ENCODE measurements at regions not wholly inside any gene's neighbourhood (a gene's known extent, or its start where the extent isn't known, plus 50 kb on each side); places are given as distances from the start of the nearest gene placed in this dataset.

DNA sequence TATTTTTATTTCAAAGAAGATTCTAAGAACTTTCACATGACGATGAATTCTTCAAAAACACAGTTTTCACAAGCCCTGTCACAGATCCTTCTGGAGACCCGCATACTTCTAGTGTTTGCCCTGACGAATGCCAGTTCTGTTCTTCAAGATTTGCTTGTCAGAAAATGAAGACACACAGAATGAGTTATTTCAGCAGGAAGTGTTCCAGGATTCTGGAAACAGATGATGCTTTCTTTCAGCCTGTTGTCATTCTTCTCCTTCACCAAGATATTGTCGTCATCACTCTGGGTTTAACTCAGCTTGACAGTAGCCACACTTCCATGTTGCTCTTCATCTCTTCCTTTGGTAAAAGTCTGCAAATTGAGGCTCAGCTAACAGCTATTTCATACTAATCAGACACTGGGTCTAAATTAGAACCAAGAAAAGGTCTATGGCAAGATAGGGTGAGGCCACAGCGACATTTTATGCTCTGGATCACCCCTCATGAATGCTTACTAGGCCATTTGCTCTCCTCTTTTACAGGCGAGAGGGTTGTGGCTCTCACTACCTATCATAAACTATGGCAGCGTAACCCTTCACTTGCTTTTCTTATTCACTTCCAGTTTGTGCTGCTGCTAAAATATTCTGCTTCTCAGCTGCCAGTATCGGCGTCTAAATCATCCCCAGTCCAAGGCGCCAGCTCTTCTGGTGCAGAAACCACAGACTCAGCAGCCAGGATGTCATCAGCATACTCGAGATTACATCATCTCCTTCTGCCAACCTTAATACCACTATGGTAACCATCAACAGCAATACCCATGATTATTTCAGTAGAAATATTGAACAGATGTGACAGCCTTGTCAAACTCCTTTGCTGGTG lies 159.6 kb upstream of the TBCA start:
- peak overlapping the region; percentile 2 for H3K4me3 ChIP-seq (ENCODE audit: insufficient read depth, low read depth, low read length, poor library complexity, severe bottlenecking)
- H3K27me3 ChIP-seq (replicated peaks; ENCODE audit: control insufficient read depth, insufficient read depth, low read length, poor library complexity, severe bottlenecking) = no peaks in the 10 kb centered on the region
- no peak overlapping the region for H3K27ac ChIP-seq (ENCODE audit: insufficient read depth, low read length, poor library complexity, severe bottlenecking)
- H3K4me1 ChIP-seq (ENCODE audit: control insufficient read depth, insufficient read depth, low read length, poor library complexity, severe bottlenecking) = no peaks in the 10 kb centered on the region
- no peak for DNase-seq
- H3K9me3 ChIP-seq (ENCODE audit: control insufficient read depth, low read length) = no peaks in the 10 kb centered on the region
- no peaks in the 10 kb centered on the region for H3K36me3 ChIP-seq (ENCODE audit: control insufficient read depth, insufficient read depth, low read length)

DNA sequence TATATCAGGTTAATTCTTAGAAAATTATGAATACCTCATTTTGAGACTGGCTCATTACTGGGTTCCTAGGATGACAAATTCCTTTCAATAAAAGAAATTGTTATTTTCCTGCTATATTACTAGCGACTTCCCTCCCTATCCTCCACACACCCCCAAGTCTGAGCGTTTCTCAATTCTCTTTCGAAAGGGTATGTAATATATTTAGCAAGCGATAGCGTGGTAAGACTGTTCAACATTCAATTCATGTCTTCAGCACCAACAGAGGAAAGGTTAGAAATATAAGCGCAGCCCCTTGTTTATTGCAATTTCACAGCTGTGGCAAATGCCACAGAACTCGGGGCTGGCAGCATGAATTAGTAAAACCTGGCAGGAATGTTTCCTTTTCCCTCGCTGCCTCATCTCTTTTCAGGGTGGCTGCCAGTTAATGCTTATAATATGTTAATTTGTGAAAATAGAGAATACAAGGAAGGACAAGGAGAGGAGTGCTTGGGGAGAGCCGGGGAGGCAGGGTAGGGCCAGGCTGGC lies 152.7 kb upstream of the TBCA start:
- DNase-seq = no peak
- H3K4me3 ChIP-seq (ENCODE audit: insufficient read depth, low read depth, low read length, poor library complexity, severe bottlenecking) = no peak overlapping the region
- no peaks in the 10 kb centered on the region for H3K27me3 ChIP-seq (replicated peaks; ENCODE audit: control insufficient read depth, insufficient read depth, low read length, poor library complexity, severe bottlenecking)
- H3K9me3 ChIP-seq (ENCODE audit: control insufficient read depth, low read length) = no peaks in the 10 kb centered on the region
- H3K27ac ChIP-seq (ENCODE audit: insufficient read depth, low read length, poor library complexity, severe bottlenecking) = no peak overlapping the region
- H3K4me1 ChIP-seq (ENCODE audit: control insufficient read depth, insufficient read depth, low read length, poor library complexity, severe bottlenecking) = no peaks in the 10 kb centered on the region
- H3K36me3 ChIP-seq (ENCODE audit: control insufficient read depth, insufficient read depth, low read length) = no peaks in the 10 kb centered on the region

DNA sequence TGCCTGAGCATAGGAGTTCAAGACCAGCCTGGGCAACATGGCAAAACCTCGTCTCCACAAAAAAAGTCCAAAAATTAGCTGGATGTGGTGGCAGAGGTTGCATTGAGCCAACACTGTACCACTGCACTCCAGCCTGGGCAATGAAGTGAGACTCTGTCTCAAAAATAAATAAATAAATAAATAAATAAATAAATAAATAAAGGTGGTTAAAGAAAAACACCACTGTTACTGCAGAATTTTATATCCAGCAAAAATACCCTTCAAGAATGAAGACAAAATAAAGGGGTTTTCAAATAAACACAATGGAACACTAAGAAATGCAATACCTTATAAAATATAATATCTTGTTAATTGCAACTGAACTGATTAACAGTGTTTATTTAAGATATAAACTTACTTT lies 150.2 kb upstream of the TBCA start:
- H3K4me1 ChIP-seq (ENCODE audit: control insufficient read depth, insufficient read depth, low read length, poor library complexity, severe bottlenecking) = no peaks in the 10 kb centered on the region
- no peak for DNase-seq

DNA sequence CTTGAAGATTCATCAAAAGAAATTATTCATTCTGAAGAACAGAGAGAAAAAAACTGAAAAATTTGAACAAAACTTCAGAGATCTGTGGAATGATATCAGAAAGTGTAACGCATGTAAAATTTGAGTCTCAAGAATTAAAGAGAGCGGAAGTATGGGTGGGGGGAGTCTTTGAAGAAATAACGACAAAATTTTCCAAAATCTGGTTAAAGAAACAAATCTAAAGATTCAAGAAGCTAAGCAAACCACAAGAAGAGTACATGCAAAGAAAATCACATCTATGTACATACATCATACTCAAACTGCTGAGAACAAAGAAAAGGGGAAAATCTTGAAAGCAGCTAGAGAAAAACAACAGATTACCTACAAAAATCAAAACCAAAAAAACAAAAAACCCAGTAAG lies 149.4 kb upstream of the TBCA start:
- H3K27me3 ChIP-seq (replicated peaks; ENCODE audit: control insufficient read depth, insufficient read depth, low read length, poor library complexity, severe bottlenecking) = no peaks in the 10 kb centered on the region
- H3K4me3 ChIP-seq (ENCODE audit: insufficient read depth, low read depth, low read length, poor library complexity, severe bottlenecking) = no peak overlapping the region
- no peaks in the 10 kb centered on the region for H3K9me3 ChIP-seq (ENCODE audit: control insufficient read depth, low read length)
- H3K4me1 ChIP-seq (ENCODE audit: control insufficient read depth, insufficient read depth, low read length, poor library complexity, severe bottlenecking) = no peaks in the 10 kb centered on the region
- H3K36me3 ChIP-seq (ENCODE audit: control insufficient read depth, insufficient read depth, low read length) = no peaks in the 10 kb centered on the region
- no peak for DNase-seq
- no peak overlapping the region for H3K27ac ChIP-seq (ENCODE audit: insufficient read depth, low read length, poor library complexity, severe bottlenecking)

More for the DNA sequence above, 150.2 kb upstream of the TBCA start:
- Histone ChIP-seq H3K27me3 (replicated peaks; ENCODE audit: control insufficient read depth, insufficient read depth, low read length, poor library complexity, severe bottlenecking) (no peaks in the 10 kb centered on the region), H3K36me3 (ENCODE audit: control insufficient read depth, insufficient read depth, low read length) (no peaks in the 10 kb centered on the region), H3K9me3 (ENCODE audit: control insufficient read depth, low read length) (no peaks in the 10 kb centered on the region), H3K27ac (ENCODE audit: insufficient read depth, low read length, poor library complexity, severe bottlenecking) (no peak overlapping the region), H3K4me3 (ENCODE audit: insufficient read depth, low read depth, low read length, poor library complexity, severe bottlenecking) (no peak overlapping the region)

DNA sequence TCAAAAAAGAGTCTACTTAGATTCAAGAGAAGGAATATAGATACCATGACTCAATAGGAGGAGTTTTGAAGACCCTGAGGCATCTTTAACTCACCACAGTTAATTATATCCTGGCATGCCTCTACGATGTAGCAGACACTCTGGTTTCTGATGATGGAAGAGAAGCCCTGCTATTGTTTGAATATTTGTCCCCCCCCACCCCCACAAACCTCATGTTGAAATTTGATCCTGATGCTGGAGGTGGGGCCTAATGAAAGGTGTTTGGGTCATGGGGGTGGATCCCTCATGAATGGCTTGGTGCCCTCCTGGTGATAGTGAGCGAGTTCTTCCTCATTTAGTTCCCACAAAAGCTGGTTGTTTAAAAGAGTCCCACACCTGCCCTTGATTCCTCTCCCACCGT lies 147.9 kb upstream of the TBCA start:
- H3K4me3 ChIP-seq (ENCODE audit: insufficient read depth, low read depth, low read length, poor library complexity, severe bottlenecking) = no peak overlapping the region
- H3K27me3 ChIP-seq (replicated peaks; ENCODE audit: control insufficient read depth, insufficient read depth, low read length, poor library complexity, severe bottlenecking) = no peaks in the 10 kb centered on the region
- H3K9me3 ChIP-seq (ENCODE audit: control insufficient read depth, low read length) = no peaks in the 10 kb centered on the region
- no peak for DNase-seq
- H3K27ac ChIP-seq (ENCODE audit: insufficient read depth, low read length, poor library complexity, severe bottlenecking) = no peak overlapping the region
- H3K36me3 ChIP-seq (ENCODE audit: control insufficient read depth, insufficient read depth, low read length) = no peaks in the 10 kb centered on the region
- no peaks in the 10 kb centered on the region for H3K4me1 ChIP-seq (ENCODE audit: control insufficient read depth, insufficient read depth, low read length, poor library complexity, severe bottlenecking)

DNA sequence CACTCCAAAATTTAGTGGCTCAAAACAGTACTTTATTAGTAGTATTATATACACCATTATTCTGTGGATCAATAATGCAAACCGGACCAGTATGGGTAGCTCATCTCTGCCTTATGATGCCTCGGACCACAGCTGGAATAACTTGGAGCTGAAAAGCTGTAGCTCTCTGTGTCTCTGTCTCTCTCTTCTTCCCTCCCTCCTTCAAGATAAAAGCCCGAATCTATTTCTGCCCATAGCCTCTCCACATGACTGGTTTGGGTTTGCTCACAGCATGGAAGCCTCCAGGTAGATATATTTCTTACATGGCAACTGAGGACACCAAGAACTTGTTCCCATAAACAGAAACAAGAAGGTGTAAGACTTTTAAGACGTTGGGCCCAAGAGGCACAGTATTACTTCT lies 147.5 kb upstream of the TBCA start:
- no peak for DNase-seq
- no peaks in the 10 kb centered on the region for H3K27me3 ChIP-seq (replicated peaks; ENCODE audit: control insufficient read depth, insufficient read depth, low read length, poor library complexity, severe bottlenecking)

DNA sequence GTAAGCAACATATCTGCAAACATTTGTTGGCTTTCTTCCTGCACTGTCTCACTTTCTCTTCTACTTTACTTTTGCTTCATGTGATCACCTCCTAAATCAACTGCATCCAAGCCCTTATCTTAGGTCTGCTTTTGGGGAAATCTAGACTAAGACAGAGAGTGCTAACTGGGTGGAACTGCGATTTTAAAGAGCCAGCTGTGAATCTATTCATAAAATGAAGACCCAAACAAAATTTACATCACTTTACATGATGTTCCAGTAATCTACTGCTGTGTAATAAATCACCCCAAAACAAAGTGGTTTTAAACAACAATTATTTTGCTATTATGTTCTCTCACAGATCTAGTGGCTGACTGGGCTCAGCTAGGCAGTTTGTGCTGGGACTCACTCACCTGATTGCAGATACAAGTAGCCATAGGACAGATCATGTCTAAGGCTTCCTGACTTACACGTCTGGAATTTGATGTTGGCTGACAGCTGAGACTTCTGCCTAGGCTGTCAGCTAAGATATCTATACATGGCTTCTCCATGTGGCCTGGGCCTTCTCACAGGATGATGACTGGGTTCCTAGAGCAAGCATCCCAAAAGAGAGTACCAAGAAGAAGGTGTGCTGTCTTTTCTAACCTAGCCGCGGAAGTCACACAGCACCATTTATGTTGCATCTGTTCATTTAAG lies 145.1 kb upstream of the TBCA start:
- Histone ChIP-seq H3K27ac (ENCODE audit: insufficient read depth, low read length, poor library complexity, severe bottlenecking) (no peak overlapping the region), H3K4me1 (ENCODE audit: control insufficient read depth, insufficient read depth, low read length, poor library complexity, severe bottlenecking) (no peaks in the 10 kb centered on the region), H3K36me3 (ENCODE audit: control insufficient read depth, insufficient read depth, low read length) (no peaks in the 10 kb centered on the region), H3K4me3 (ENCODE audit: insufficient read depth, low read depth, low read length, poor library complexity, severe bottlenecking) (no peak overlapping the region), H3K9me3 (ENCODE audit: control insufficient read depth, low read length) (no peaks in the 10 kb centered on the region), H3K27me3 (replicated peaks; ENCODE audit: control insufficient read depth, insufficient read depth, low read length, poor library complexity, severe bottlenecking) (no peaks in the 10 kb centered on the region)
- no peak for DNase-seq

More for the DNA sequence above, 147.5 kb upstream of the TBCA start:
- no peaks in the 10 kb centered on the region for H3K4me1 ChIP-seq (ENCODE audit: control insufficient read depth, insufficient read depth, low read length, poor library complexity, severe bottlenecking)
- no peak overlapping the region for H3K27ac ChIP-seq (ENCODE audit: insufficient read depth, low read length, poor library complexity, severe bottlenecking)
- H3K4me3 ChIP-seq (ENCODE audit: insufficient read depth, low read depth, low read length, poor library complexity, severe bottlenecking) = no peak overlapping the region
- no peaks in the 10 kb centered on the region for H3K36me3 ChIP-seq (ENCODE audit: control insufficient read depth, insufficient read depth, low read length)
- H3K9me3 ChIP-seq (ENCODE audit: control insufficient read depth, low read length) = no peaks in the 10 kb centered on the region

DNA sequence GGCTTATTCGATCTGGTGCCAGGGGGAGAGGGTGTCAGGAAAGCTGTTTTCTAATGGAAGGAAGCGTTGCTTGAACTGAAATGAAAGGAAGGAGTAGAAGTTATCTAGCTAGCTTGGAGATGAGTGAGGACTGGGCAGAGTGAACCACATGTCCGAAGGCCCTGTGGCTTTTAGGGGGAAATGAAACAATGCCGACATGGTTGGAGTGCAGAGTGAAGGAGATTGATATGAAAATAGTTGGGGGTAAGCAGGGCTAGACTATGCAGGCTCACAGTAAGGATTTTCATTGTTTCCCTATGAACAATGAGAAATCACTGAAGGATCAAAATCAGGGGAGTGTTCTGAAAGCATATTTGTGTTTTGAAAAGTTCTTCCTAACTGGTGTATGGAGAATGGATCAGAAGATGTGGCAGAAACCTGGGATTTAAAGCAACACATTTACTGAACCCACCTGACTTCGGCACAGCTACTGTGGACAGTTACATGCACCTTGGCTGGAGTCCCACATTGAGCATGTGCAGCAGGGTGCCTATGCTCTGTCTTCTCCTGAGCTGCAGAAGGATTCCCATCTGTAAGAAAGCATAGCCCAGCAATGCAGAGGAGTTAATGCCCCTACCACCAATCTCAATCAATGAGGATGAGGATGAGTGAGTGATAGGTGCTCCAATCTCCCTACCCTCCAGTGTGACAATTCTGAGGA lies 144.4 kb upstream of the TBCA start:
- no peaks in the 10 kb centered on the region for H3K36me3 ChIP-seq (ENCODE audit: control insufficient read depth, insufficient read depth, low read length)
- no peaks in the 10 kb centered on the region for H3K27me3 ChIP-seq (replicated peaks; ENCODE audit: control insufficient read depth, insufficient read depth, low read length, poor library complexity, severe bottlenecking)
- no peaks in the 10 kb centered on the region for H3K4me1 ChIP-seq (ENCODE audit: control insufficient read depth, insufficient read depth, low read length, poor library complexity, severe bottlenecking)
- no peaks in the 10 kb centered on the region for H3K9me3 ChIP-seq (ENCODE audit: control insufficient read depth, low read length)
- no peak overlapping the region for H3K27ac ChIP-seq (ENCODE audit: insufficient read depth, low read length, poor library complexity, severe bottlenecking)
- no peak for DNase-seq
- no peak overlapping the region for H3K4me3 ChIP-seq (ENCODE audit: insufficient read depth, low read depth, low read length, poor library complexity, severe bottlenecking)

DNA sequence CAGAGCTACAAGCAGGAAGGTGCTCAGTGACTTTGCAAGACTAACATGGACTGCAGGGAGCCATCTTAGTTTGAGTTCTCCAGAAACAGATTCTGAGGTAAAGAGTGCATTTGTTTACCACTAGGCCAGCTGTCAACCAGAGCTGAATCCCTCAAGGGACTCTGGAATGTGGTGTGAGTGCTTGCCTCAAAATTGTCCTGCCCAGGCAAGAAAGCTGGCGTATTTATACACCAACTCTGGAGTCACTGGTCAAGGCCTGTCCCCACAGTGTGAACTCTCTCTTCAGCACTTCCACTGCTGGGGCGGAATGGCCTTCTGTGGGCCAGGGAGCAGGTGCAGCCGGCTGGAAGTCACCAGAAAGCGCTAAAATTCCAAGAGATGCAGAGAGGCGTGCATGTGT lies 139.2 kb upstream of the TBCA start:
- Histone ChIP-seq H3K4me1 (ENCODE audit: control insufficient read depth, insufficient read depth, low read length, poor library complexity, severe bottlenecking) (no peaks in the 10 kb centered on the region), H3K9me3 (ENCODE audit: control insufficient read depth, low read length) (no peaks in the 10 kb centered on the region), H3K4me3 (ENCODE audit: insufficient read depth, low read depth, low read length, poor library complexity, severe bottlenecking) (no peak overlapping the region), H3K36me3 (ENCODE audit: control insufficient read depth, insufficient read depth, low read length) (no peaks in the 10 kb centered on the region), H3K27me3 (replicated peaks; ENCODE audit: control insufficient read depth, insufficient read depth, low read length, poor library complexity, severe bottlenecking) (no peaks in the 10 kb centered on the region), H3K27ac (ENCODE audit: insufficient read depth, low read length, poor library complexity, severe bottlenecking) (no peak overlapping the region)
- no peak for DNase-seq

DNA sequence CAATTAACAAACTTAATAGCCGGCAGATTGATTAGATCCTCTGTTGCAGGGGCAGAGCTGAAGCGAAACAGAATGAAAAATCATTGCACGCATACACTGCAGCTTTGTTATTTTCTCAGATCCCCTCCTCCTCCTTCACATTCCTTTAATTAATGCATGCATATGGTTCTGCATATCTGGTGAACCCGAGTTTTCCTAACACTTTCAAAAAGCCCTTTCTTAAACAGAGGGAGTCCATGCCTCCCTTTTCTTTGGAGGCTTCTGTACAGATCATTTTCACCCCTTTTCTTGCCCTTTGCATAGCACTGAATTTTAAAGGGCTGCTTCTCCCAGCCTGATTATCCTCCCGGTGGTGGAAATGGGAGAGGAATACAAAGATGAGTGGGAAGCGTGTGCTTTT lies 136.6 kb upstream of the TBCA start:
- Histone ChIP-seq H3K36me3 (ENCODE audit: control insufficient read depth, insufficient read depth, low read length) (no peaks in the 10 kb centered on the region), H3K4me3 (ENCODE audit: insufficient read depth, low read depth, low read length, poor library complexity, severe bottlenecking) (no peak overlapping the region), H3K27ac (ENCODE audit: insufficient read depth, low read length, poor library complexity, severe bottlenecking) (no peak overlapping the region), H3K9me3 (ENCODE audit: control insufficient read depth, low read length) (no peaks in the 10 kb centered on the region), H3K27me3 (replicated peaks; ENCODE audit: control insufficient read depth, insufficient read depth, low read length, poor library complexity, severe bottlenecking) (no peaks in the 10 kb centered on the region), H3K4me1 (ENCODE audit: control insufficient read depth, insufficient read depth, low read length, poor library complexity, severe bottlenecking) (no peaks in the 10 kb centered on the region)
- no peak for DNase-seq
